COR-L47 (cell line): ENCODE measurements at regions not wholly inside any gene's neighbourhood (a gene's known extent, or its start where the extent isn't known, plus 50 kb on each side); places are given as distances from the start of the nearest gene placed in this dataset.
"Not testable (repeated sequence)": the region's sequence is repeated elsewhere in the genome, so short reads cannot be mapped to it uniquely, and the experiment has no call there.

Source experiments
- DNase-seq: peaks from one replicate; lab custom pipeline; 2025; lab: John Stamatoyannopoulos, UW

- no peak for DNase-seq
Measured at GRCh38 chr18:34480162-34480700, 229.9 kb upstream of the DTNA start.

DNA sequence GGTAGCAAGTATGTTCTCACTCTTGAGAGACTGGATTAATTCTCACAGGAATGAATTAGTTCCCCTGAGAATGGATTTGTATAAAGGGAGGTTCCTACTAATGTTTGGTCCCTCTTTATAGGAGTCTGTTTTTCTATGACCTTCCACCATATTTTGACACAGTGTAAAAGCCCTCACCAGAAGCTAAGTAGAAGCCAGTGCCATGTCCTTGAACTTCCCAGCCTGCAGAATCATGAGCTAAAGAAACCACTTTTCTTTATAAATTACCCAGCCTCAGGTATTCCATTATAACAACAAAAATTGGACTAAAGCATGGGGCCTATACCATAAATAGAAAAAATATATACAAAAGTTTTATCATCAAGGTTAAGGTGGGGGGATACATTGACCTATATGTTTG is 227.9 kb upstream of the DTNA start:
- DNase-seq, result no peak

- DNase-seq, result no peak
Measured at GRCh38 chr18:34483198-34483597, 226.9 kb upstream of the DTNA start.

DNA sequence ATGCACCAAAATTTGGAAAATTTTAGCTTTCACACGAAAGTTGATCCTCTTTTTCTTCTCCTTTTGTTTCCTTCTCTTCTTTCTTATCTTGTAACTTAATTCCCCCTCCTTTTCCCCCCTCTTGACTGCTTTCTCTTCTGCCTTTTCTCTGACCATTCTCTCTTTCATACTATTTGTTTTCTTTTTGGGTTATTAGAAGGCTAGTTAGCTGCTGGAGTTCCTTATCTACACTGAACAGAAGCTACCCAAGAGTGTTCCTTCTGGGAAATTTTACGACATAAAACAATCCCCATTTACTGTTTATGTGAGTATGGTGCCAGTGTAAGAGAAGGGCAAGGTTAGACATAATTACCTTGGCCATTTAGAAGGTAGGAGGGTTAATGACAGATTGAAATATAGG is 218.4 kb upstream of the DTNA start:
- DNase-seq, result no peak

DNA sequence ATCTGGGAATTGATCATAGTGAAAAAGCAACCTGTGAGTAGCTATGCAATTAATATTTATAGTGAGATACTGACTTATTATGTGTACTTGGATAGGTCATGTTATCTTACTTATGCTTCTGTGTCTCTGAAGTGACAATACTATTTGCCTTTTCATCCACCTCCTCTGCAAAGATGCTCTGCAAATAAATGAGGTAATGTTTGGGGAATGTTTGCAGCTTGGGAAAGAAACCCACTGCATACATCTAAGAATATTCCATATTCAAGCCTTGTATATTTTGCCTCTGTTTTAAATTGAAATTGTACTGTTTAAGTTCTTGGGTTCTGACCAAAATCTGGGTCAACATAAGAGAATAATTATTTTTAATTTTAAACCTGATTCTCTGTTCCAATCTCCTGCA is 217.4 kb upstream of the DTNA start:
- DNase-seq, result peak; percentile 44

DNA sequence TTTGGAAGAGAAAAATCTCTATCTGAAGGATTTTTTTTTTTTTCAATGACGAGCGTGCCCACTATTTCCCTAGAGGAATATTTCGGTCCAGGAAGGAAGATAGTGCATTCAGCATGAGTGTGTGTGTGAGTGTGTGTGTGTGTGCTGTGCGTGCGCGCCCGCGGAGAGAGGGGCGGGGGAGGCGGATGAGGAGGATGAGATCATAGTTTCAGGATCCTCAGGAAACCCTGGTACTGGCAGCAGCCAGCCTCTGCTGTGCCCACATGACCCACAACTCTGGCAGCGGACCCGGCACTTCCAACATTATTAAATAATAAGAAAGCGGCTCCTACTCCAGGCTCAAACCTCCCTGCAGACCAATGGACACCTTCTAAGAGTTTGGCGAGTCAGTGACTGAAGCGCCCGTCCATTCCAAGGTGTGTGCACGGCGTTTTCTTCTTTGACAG is 217.0 kb upstream of the DTNA start:
- peak; percentile 89 for DNase-seq

DNA sequence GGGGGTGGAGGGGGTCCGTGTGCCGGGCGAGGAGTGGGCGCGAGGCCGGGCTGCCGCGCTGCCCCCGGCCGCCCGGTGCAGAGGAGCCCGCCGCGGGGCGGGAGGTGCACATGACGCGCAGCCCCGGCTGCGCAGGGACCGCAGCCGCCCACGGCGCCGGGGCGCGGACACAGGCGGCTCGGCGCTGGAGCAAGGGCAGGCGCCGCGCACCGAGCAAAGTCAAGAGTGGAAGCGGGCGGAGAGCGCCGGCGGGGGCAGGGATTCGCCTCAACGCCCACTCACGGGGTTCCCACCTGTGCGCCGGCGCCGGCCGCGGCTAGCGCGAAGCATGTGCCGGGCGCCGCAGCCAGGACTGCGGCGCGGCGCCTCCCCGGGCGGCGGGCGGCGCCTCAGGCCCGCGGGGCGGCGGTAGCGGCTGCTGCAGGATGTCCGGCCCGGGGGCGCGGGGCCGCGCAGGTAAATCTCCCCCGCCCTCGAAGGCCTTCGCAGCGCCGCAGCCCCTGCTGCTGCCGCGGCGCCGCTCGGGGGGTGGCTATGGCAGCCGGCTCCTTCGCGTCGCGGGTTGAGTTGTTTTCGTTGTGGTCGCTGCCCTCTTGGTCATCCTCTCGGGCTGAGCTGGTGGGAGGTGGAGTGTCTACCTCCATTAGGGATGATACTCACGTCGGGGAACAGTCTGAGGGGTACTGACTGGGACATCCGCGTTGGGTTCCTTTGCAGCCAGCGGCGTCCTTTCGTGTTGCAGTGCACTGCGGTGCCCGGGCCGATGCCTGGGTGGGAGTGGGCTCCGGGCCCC is 216.3 kb upstream of the DTNA start:
- DNase-seq, result peak; percentile 78

DNA sequence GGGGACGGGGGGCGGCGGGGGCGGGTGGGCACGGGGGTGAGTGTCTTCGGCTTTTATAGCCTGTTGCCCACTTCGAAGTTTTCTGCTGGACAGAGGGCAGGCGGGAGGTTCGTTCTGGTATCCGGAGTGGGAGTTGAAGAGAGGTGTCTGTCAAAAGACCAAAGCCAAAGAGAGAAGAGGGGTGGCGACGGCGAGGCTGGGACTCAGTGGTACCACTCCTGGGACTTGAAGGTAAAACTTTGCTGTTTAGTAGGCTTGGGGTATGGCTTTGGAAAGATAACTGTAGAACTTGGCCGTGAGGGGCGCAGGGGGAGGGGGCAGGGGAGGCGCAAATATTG is 215.8 kb upstream of the DTNA start:
- no peak for DNase-seq

- no peak for DNase-seq
Measured at GRCh38 chr18:34495506-34495905, 214.6 kb upstream of the DTNA start.

GRCh38 chr18:34501553-34501952 is 208.5 kb upstream of the DTNA start:
- no peak for DNase-seq

- no peak for DNase-seq
Measured at GRCh38 chr18:34506198-34506597, 203.9 kb upstream of the DTNA start.

- no peak for DNase-seq
Measured at GRCh38 chr18:34509163-34509562, 200.9 kb upstream of the DTNA start.

DNA sequence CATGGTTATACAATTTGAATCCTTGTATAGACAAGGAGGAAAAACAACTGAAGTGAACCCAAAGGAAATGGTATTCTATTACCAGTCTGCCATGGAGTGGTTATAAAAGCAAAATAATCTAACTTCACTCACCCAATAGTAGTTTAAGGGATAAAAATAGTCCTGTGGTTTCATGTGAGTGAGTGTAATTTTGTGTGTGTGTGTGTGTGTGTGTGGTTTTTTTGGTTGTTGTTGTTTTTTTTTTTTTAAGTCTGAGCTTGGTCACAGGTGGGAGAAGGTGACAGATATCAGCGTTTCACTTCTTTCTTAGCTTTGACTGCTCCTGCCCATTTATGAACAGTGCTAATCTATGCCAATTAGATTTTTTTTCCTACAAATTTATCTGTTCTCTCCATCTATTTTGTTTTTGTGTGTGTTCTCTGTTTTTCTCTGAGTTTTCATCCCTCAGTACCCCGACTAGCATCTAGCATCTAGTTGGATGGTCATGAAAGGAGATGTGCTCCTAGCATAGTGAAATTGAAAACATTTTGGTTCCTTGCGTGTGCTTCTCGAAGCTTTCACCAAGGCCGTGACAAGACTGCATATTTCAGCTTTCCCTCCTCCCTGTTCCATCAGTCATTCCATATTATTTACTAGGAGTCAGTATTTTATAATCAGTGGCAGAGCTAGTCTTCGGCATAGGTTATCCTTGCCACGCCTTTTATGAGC is 200.1 kb upstream of the DTNA start:
- no peak for DNase-seq

DNA sequence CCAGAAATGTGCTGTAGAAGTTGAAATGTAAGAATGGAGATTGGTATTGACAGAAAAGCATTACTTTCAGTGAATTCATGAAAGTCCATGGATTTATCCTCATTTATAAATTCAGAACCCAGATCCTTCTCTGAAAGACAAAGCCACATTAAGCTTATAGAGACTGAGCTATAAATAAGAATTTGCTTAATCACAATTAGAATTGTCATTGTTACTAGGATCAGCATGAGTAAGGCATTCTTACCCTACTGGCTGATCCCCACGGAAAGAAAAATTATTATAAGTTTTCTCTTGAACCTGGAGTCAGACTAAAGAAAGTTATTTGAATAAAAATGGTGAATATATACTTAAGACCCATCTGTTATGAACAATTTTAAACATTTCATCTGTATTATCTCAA is 199.2 kb upstream of the DTNA start:
- no peak for DNase-seq

GRCh38 chr18:34511435-34511834 is 198.7 kb upstream of the DTNA start:
- DNase-seq, result no peak

GRCh38 chr18:34511879-34512278 is 198.2 kb upstream of the DTNA start:
- no peak for DNase-seq

DNA sequence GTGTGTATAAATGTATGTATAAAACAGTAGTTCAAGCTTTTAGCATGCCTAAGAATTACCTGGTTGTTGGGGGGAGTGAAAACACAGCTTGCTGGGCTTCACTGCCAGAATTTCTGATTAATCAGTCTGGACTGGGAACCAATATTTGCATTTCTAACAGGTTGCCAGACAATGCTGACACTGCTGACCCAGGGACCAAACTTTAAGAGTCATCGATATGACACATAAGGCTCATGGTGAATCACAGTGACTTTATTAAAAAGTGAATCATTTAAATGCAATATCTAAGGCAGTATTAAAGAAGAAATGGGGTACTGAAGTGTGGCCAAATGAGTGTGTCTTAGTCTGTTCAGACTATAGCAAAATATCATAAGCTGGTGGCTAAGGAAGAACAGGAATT is 195.9 kb upstream of the DTNA start:
- DNase-seq, result no peak

GRCh38 chr18:34514957-34515356 is 195.1 kb upstream of the DTNA start:
- DNase-seq, result no peak

DNA sequence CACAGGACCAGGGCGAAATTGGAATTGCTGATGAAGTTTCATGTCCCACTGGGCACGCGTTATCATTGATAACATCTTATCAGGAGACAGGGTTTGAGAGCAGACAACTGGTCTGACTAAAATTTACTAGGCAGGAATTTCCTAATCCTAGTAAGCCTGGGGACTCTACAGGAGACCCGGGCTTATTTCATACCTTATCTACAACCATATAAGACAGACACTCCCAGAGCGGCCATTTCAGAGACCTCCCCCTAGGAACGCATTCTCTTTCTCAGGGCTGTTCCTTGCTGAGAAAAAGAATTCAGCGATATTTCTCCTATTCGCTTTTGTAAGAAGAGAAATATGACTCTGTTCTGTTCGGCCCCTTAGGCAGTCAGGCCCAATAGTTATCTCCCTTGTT is 193.7 kb upstream of the DTNA start:
- not testable (repeated sequence) for DNase-seq

DNA sequence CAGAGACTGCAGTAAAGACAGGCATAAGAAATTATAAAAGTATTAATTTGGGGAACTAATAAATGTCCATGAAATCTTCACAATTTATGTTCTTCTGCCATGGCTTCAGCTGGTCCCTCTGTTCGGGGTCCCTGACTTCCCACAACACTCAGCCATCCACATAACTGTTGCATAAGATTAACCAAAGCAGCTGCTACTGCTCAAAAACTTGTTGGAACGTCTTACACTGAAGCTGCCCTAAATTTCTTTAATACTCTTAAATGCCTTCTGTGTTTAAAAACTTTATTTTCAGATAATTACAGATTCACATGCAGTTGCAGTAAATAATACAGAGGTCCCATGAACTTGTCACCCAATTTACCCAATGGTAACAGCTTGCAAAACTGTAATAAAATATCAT is 193.1 kb upstream of the DTNA start:
- not testable (repeated sequence) for DNase-seq

GRCh38 chr18:34521040-34521439 is 189.1 kb upstream of the DTNA start:
- DNase-seq, result no peak

GRCh38 chr18:34522603-34523002 is 187.5 kb upstream of the DTNA start:
- DNase-seq, result no peak

- DNase-seq, result no peak
Measured at GRCh38 chr18:34525244-34525643, 184.9 kb upstream of the DTNA start.
